ENCODE measurements at regions not wholly inside any gene's neighbourhood (a gene's known extent, or its start where the extent isn't known, plus 50 kb on each side); places are given as distances from the start of the nearest gene placed in this dataset.
"Not testable (repeated sequence)": the region's sequence is repeated elsewhere in the genome, so short reads cannot be mapped to it uniquely, and the experiment has no call there.

- no peak for DNase-seq (ENCODE audit: low read depth)
Observed at GRCh38 chr16:5753381-5753780, 655.8 kb upstream of the EEF2KMT start.

- DNase-seq (ENCODE audit: low read depth) = no peak
Observed at GRCh38 chr16:5751216-5751615, 653.6 kb upstream of the EEF2KMT start.

- DNase-seq (ENCODE audit: low read depth) = not testable (repeated sequence)
Observed at GRCh38 chr16:5750439-5750838, 652.8 kb upstream of the EEF2KMT start.

- no peak for DNase-seq (ENCODE audit: low read depth)
Observed at GRCh38 chr16:5738586-5738985, 641.0 kb upstream of the EEF2KMT start.

- DNase-seq (ENCODE audit: low read depth) = no peak
Observed at GRCh38 chr16:5736209-5736930, 638.8 kb upstream of the EEF2KMT start.

- DNase-seq (ENCODE audit: low read depth) = no peak
Observed at GRCh38 chr16:5735444-5735843, 637.8 kb upstream of the EEF2KMT start.

GRCh38 chr16:5730783-5731182 is 633.2 kb upstream of the EEF2KMT start:
- no peak for DNase-seq (ENCODE audit: low read depth)

GRCh38 chr16:5722116-5722619 is 624.6 kb upstream of the EEF2KMT start:
- DNase-seq (ENCODE audit: low read depth) = no peak

- no peak for DNase-seq (ENCODE audit: low read depth)
Observed at GRCh38 chr16:5715155-5715554, 617.6 kb upstream of the EEF2KMT start.

GRCh38 chr16:5709889-5710288 is 612.3 kb upstream of the EEF2KMT start:
- no peak for DNase-seq (ENCODE audit: low read depth)

GRCh38 chr16:5706211-5706610 is 608.6 kb upstream of the EEF2KMT start:
- DNase-seq (ENCODE audit: low read depth) = no peak

GRCh38 chr16:5704271-5704670 is 606.7 kb upstream of the EEF2KMT start:
- no peak for DNase-seq (ENCODE audit: low read depth)

- DNase-seq (ENCODE audit: low read depth) = no peak
Observed at GRCh38 chr16:5693426-5693825, 595.8 kb upstream of the EEF2KMT start.

- no peak for DNase-seq (ENCODE audit: low read depth)
Observed at GRCh38 chr16:5681966-5682365, 584.4 kb upstream of the EEF2KMT start.

GRCh38 chr16:5678371-5678770 is 580.8 kb upstream of the EEF2KMT start:
- DNase-seq (ENCODE audit: low read depth) = no peak

- no peak for DNase-seq (ENCODE audit: low read depth)
Observed at GRCh38 chr16:5671421-5671820, 573.8 kb upstream of the EEF2KMT start.

GRCh38 chr16:5670198-5670597 is 572.6 kb upstream of the EEF2KMT start:
- DNase-seq (ENCODE audit: low read depth) = no peak

- no peak for DNase-seq (ENCODE audit: low read depth)
Observed at GRCh38 chr16:5668553-5668952, 571.0 kb upstream of the EEF2KMT start.

GRCh38 chr16:5665834-5666233 is 568.2 kb upstream of the EEF2KMT start:
- no peak for DNase-seq (ENCODE audit: low read depth)

GRCh38 chr16:5653789-5654188 is 556.2 kb upstream of the EEF2KMT start:
- DNase-seq (ENCODE audit: low read depth) = no peak

GRCh38 chr16:5653041-5653440 is 555.4 kb upstream of the EEF2KMT start:
- DNase-seq (ENCODE audit: low read depth) = no peak

GRCh38 chr16:5649762-5650743 is 552.5 kb upstream of the EEF2KMT start:
- no peak for DNase-seq (ENCODE audit: low read depth)

- DNase-seq (ENCODE audit: low read depth) = no peak
Observed at GRCh38 chr16:5647051-5647450, 549.5 kb upstream of the EEF2KMT start.

Measured in activated gamma-delta T cell treated with anti-CD3 and anti-CD28 coated beads, Interleukin-2, amount 50 U/mL, for 16 hours (primary cell).